OCI-LY7 (cell line): ENCODE measurements at regions not wholly inside any gene's neighbourhood (a gene's known extent, or its start where the extent isn't known, plus 50 kb on each side); places are given as distances from the start of the nearest gene placed in this dataset.

Source experiments
- BruUV-seq: library from RNA; stranded (reverse); fragments of 400-500 nt; replicated peaks from 2 replicates; lab custom pipeline; 2021; lab: Mats Ljungman, UMichigan
- CTCF ChIA-PET: fragments of 300-600 bp; sonication (Branson Sonifier 250); formaldehyde crosslinking; loops from one replicate; lab custom pipeline; 2022; ENCODE audit warnings: antibody characterized with exemption; ENCODE audit not compliant: unreplicated experiment; lab: Charles Lee
- POLR2A ChIA-PET: fragments of 300-600 bp; sonication (Branson Sonifier 250); formaldehyde crosslinking; loops from one replicate; lab custom pipeline; 2022; ENCODE audit warnings: antibody characterized with exemption; lab: Charles Lee
- DNase-seq: peaks from one replicate; pipeline ENCODE4 v3.0.0-alpha.2; 2015; ENCODE audit warnings: low spot score
- H2AFZ ChIP-seq: fragments of 200-600 bp; sonication (generic), shearing (Covaris generic); 2 replicates; pipeline ENCODE4 v1.6.1; 2014; ENCODE audit warnings: mild to moderate bottlenecking, antibody characterized with exemption, low read length, moderate library complexity
- H3K27ac ChIP-seq: fragments of 200-600 bp; sonication (generic); 2 replicates; pipeline ENCODE4 v1.5.1; 2014; ENCODE audit warnings: mixed run types, low read depth, mild to moderate bottlenecking, moderate library complexity, low read length, inconsistent platforms; ENCODE audit not compliant: poor library complexity, severe bottlenecking
- H3K36me3 ChIP-seq: fragments of 200-600 bp; sonication (generic); 2 replicates; pipeline ENCODE4 v1.6.1; 2014; ENCODE audit warnings: mild to moderate bottlenecking, antibody characterized with exemption, low read length, moderate library complexity, mixed read lengths; ENCODE audit not compliant: insufficient read depth
- H3K4me1 ChIP-seq: fragments of 200-600 bp; sonication (generic); 2 replicates; pipeline ENCODE4 v1.5.1; 2014; ENCODE audit warnings: mild to moderate bottlenecking, low read length; ENCODE audit not compliant: insufficient read depth, poor library complexity, severe bottlenecking
- H3K4me2 ChIP-seq: fragments of 200-600 bp; sonication (generic); 2 replicates; pipeline ENCODE4 v1.6.1; 2014; ENCODE audit warnings: mild to moderate bottlenecking, low read length
- H3K4me3 ChIP-seq: fragments of 200-600 bp; sonication (generic); 2 replicates; pipeline ENCODE4 v1.5.1; 2014; ENCODE audit warnings: mild to moderate bottlenecking, low read depth, low read length; ENCODE audit not compliant: poor library complexity, severe bottlenecking
- H3K79me2 ChIP-seq: fragments of 200-600 bp; sonication (generic); 2 replicates; pipeline ENCODE4 v1.6.1; 2016; ENCODE audit warnings: low read depth, mild to moderate bottlenecking, low read length, moderate library complexity, mixed read lengths; ENCODE audit not compliant: insufficient read depth
- H3K9me2 ChIP-seq: fragments of 200-600 bp; sonication (generic); 2 replicates; pipeline ENCODE4 v1.6.1; 2016; ENCODE audit warnings: mild to moderate bottlenecking, low read length, mixed read lengths; ENCODE audit not compliant: insufficient read depth
- H3K9me3 ChIP-seq: fragments of 200-600 bp; sonication (generic); 2 replicates; pipeline ENCODE4 v1.6.1; 2014; ENCODE audit warnings: mild to moderate bottlenecking, mixed run types, low read length, mixed read lengths
- H4K20me1 ChIP-seq: fragments of 200-600 bp; sonication (generic); 2 replicates; pipeline ENCODE4 v1.6.1; 2014; ENCODE audit warnings: mild to moderate bottlenecking, antibody characterized with exemption, low read length, moderate library complexity, mixed read lengths; ENCODE audit not compliant: insufficient read depth
- CTCF ChIP-seq: fragments of 200-600 bp; sonication (generic); conservative IDR thresholded peaks from 2 replicates; pipeline ENCODE4 v1.5.1; 2014; ENCODE audit warnings: mild to moderate bottlenecking, antibody characterized with exemption, low read length, moderate library complexity, mixed read lengths
- EZH2phosphoT487 ChIP-seq: fragments of 200-600 bp; sonication (generic); IDR thresholded peaks from 2 replicates; pipeline ENCODE4 v1.6.1; 2018; ENCODE audit warnings: low read depth, borderline replicate concordance, mild to moderate bottlenecking, mixed run types, antibody characterized with exemption, low read length, moderate library complexity, mixed read lengths
- intact Hi-C: fragments of 100-400 bp; cut with micrococcal nuclease; formaldehyde crosslinking; loops from one replicate; pipeline ENCODE4 v1.10.0; 2022; ENCODE audit not compliant: unreplicated experiment

- no peaks in the 10 kb centered on the region for H3K79me2 ChIP-seq
- BruUV-seq = no TSS peak
- no peaks in the 10 kb centered on the region for H3K4me1 ChIP-seq
- TF ChIP-seq CTCF (no peak), EZH2phosphoT487 (no peak)
- ChIA-PET POLR2A (interaction anchor here (0.6 to 2.3 kb wide), 5 partner anchors 8 to 108 kb away, joined by 3 to 7 read pairs (median 5); no protein-coding TSS in a partner anchor), CTCF (no interaction called here)
- H3K36me3 ChIP-seq = no peaks in the 10 kb centered on the region
- H3K4me3 ChIP-seq = no peak overlapping the region
- no peak overlapping the region for H2AFZ ChIP-seq
- H3K27ac ChIP-seq = no peak overlapping the region
- no peaks in the 10 kb centered on the region for H3K9me2 ChIP-seq
- H3K9me3 ChIP-seq = no peaks in the 10 kb centered on the region
- intact Hi-C loops = no loop called here
- H3K4me2 ChIP-seq = no peak overlapping the region
- DNase-seq = no peak
- no peaks in the 10 kb centered on the region for H4K20me1 ChIP-seq
Observed at GRCh38 chr2:125681576-125681975, 974.4 kb upstream of the GYPC start.

DNA sequence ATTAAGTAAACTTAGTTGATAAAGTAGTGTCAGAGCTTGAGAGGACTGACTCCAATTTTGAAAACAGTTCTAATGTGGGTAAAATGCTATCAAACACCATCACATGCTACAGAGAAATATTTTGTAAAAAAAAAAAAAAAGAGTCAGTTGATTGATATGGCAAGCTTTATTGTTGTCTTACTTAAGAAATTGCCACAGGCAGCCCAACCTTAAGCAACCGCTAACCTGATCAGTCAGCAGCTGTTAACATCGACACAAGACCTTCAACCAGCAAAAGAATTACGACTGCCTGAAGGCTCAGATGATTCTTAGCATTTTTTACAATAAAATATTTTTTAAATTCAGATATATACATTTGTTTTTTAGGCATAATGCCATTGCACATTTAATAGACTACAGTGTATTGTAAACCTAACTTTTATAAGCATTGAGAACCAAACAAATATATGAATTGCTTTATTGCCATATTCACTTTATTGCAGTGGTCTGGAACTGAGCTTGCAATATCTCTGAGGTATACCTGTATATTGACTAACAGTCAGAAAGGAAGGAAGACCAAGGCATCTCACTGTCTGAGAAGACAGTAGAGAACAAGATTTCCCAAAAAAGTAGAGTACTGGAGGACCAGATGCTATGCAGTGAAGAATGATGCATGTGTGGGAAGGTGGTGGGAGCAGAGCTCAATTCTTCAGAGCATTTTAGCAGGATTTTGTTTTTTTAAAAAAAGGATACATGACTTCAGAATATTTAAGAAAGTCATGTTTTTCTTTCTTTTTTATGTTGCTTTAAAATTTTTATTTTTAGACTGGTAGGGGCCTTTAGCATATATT, 973.8 kb upstream of the GYPC start:
- no peak overlapping the region for H3K27ac ChIP-seq
- no TSS peak for BruUV-seq
- H3K4me3 ChIP-seq = no peak overlapping the region
- H3K4me1 ChIP-seq = no peaks in the 10 kb centered on the region
- POLR2A ChIA-PET = interaction anchor here (0.6 to 2.3 kb wide), 6 partner anchors 8 to 109 kb away, joined by 3 to 7 read pairs (median 5); no protein-coding TSS in a partner anchor
- CTCF ChIA-PET = no interaction called here
- DNase-seq = no peak
- H3K79me2 ChIP-seq = no peaks in the 10 kb centered on the region
- no peak overlapping the region for H3K4me2 ChIP-seq
- no peaks in the 10 kb centered on the region for H4K20me1 ChIP-seq
- no peaks in the 10 kb centered on the region for H3K36me3 ChIP-seq
- intact Hi-C loops = no loop called here
- H2AFZ ChIP-seq = no peak overlapping the region
- TF ChIP-seq CTCF = no peak
- no peak for TF ChIP-seq EZH2phosphoT487
- no peaks in the 10 kb centered on the region for H3K9me3 ChIP-seq
- no peaks in the 10 kb centered on the region for H3K9me2 ChIP-seq

DNA sequence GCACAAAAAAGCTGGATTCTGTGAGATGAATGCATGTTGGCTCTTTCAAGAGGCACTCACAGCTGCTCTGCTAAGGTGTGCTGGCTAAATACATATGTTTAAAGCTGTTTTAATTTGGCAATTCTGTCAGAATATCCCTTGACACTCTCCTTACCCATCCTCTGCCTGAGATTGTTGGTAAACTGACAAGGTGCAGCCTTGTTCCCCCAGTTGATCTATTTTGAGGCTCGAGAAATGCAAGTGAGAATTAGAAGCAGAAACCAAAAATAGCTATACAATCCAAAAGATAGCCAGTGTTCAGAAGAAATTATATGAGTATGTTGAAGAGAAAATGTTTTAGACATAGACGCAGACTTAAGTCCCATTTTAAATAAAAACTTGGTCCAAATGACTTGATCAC, 971.7 kb upstream of the GYPC start:
- intact Hi-C loops = no loop called here
- Histone ChIP-seq H3K4me1 (no peaks in the 10 kb centered on the region), H3K4me3 (no peak overlapping the region), H3K4me2 (no peak overlapping the region), H3K79me2 (no peaks in the 10 kb centered on the region), H4K20me1 (no peaks in the 10 kb centered on the region), H2AFZ (no peak overlapping the region), H3K9me3 (no peaks in the 10 kb centered on the region), H3K36me3 (no peaks in the 10 kb centered on the region), H3K27ac (no peak overlapping the region), H3K9me2 (no peaks in the 10 kb centered on the region)
- no TSS peak for BruUV-seq
- TF ChIP-seq CTCF = no peak
- CTCF ChIA-PET = no interaction called here
- POLR2A ChIA-PET = no interaction called here
- no peak for DNase-seq
